PC-9 (cell line): ENCODE measurements at regions not wholly inside any gene's neighbourhood (a gene's known extent, or its start where the extent isn't known, plus 50 kb on each side); places are given as distances from the start of the nearest gene placed in this dataset.

Experiments
- BruUV-seq: library from RNA; stranded (reverse); fragments of 400-500 nt; replicated peaks from 2 replicates; lab custom pipeline; 2021; lab: Mats Ljungman, UMichigan
- CTCF ChIA-PET: fragments of 300-600 bp; sonication (Branson Sonifier 250); formaldehyde crosslinking; loops from one replicate; lab custom pipeline; 2022; ENCODE audit warnings: antibody characterized with exemption; lab: Charles Lee
- POLR2A ChIA-PET: fragments of 300-600 bp; sonication (Branson Sonifier 250); formaldehyde crosslinking; loops from one replicate; lab custom pipeline; 2022; ENCODE audit warnings: antibody characterized with exemption; ENCODE audit not compliant: unreplicated experiment; lab: Charles Lee
- DNase-seq, 2 experiments: peaks; one replicate each; pipeline versions ENCODE4 v3.0.0 to v3.0.0-alpha.2; 2015 to 2022; ENCODE audit warnings: mixed read lengths in 1 of 2
- H2AFZ ChIP-seq: fragments of 200-600 bp; sonication (generic); 2 replicates; pipeline ENCODE4 v1.8.1; 2017; ENCODE audit warnings: antibody characterized with exemption
- H3F3A ChIP-seq: fragments of 200-600 bp; sonication (generic); 2 replicates; pipeline ENCODE4 v1.8.1; 2017; ENCODE audit warnings: antibody characterized with exemption, mild to moderate bottlenecking, low read depth; ENCODE audit not compliant: insufficient read depth
- H3K27ac ChIP-seq: fragments of 200-600 bp; sonication (generic); 2 replicates; pipeline ENCODE4 v1.6.1; 2016; ENCODE audit warnings: mixed run types
- H3K27me3 ChIP-seq: fragments of 200-600 bp; sonication (generic); 2 replicates; pipeline ENCODE4 v1.6.1; 2016; ENCODE audit warnings: low read depth, mixed run types; ENCODE audit not compliant: insufficient read depth
- H3K36me3 ChIP-seq: fragments of 200-600 bp; sonication (generic); 2 replicates; pipeline ENCODE4 v1.6.1; 2016; ENCODE audit warnings: low read depth, mixed run types
- H3K4me1 ChIP-seq: fragments of 200-600 bp; sonication (generic); replicated peaks from 2 replicates; pipeline ENCODE4 v1.6.1; 2016; ENCODE audit warnings: mixed run types; ENCODE audit not compliant: insufficient read depth
- H3K4me2 ChIP-seq: fragments of 200-600 bp; sonication (generic); 2 replicates; pipeline ENCODE4 v1.6.1; 2017; ENCODE audit warnings: mixed run types
- H3K4me3 ChIP-seq: fragments of 200-600 bp; sonication (generic); 2 replicates; pipeline ENCODE4 v1.6.1; 2016; ENCODE audit warnings: mixed run types
- H3K79me2 ChIP-seq: fragments of 200-600 bp; sonication (generic); 2 replicates; pipeline ENCODE4 v1.6.1; 2017; ENCODE audit warnings: low read depth, mixed run types
- H3K9me2 ChIP-seq: fragments of 200-600 bp; sonication (generic); 2 replicates; pipeline ENCODE4 v1.8.1; 2017; ENCODE audit warnings: mild to moderate bottlenecking; ENCODE audit not compliant: insufficient read depth
- H3K9me3 ChIP-seq: fragments of 200-600 bp; sonication (generic); 2 replicates; pipeline ENCODE4 v1.8.1; 2016; ENCODE audit warnings: low read depth; ENCODE audit not compliant: insufficient read depth
- H4K20me1 ChIP-seq: fragments of 200-600 bp; sonication (generic); 2 replicates; pipeline ENCODE4 v1.8.1; 2017; ENCODE audit not compliant: insufficient read depth
- CTCF ChIP-seq: fragments of 200-600 bp; sonication (generic); conservative IDR thresholded peaks from 2 replicates; pipeline ENCODE4 v1.6.1; 2017; ENCODE audit warnings: mixed run types, antibody characterized with exemption, mild to moderate bottlenecking, moderate library complexity
- EZH2 ChIP-seq: fragments of 200-600 bp; sonication (generic); IDR thresholded peaks from 2 replicates; pipeline ENCODE4 v1.8.0; 2017; ENCODE audit warnings: antibody characterized with exemption, low read depth
- intact Hi-C: fragments of 100-400 bp; cut with micrococcal nuclease; formaldehyde crosslinking; loops from one replicate; pipeline ENCODE4 v1.10.0; 2022; ENCODE audit not compliant: unreplicated experiment

- H3F3A ChIP-seq = no peaks in the 10 kb centered on the region
- no peak overlapping the region for H3K4me3 ChIP-seq
- ChIA-PET CTCF (no interaction called here), POLR2A (no interaction called here)
- H3K27ac ChIP-seq = no peak overlapping the region
- TF ChIP-seq EZH2 (no peak), CTCF (no peak)
- H4K20me1 ChIP-seq = no peaks in the 10 kb centered on the region
- H3K4me2 ChIP-seq = no peak overlapping the region
- H3K36me3 ChIP-seq = no peaks in the 10 kb centered on the region
- intact Hi-C loops = no loop called here
- H3K9me2 ChIP-seq = no peaks in the 10 kb centered on the region
- H3K4me1 ChIP-seq = no peaks in the 10 kb centered on the region
- H3K9me3 ChIP-seq = no peaks in the 10 kb centered on the region
- BruUV-seq = no TSS peak
- H2AFZ ChIP-seq = no peak overlapping the region
- no peak for DNase-seq
- H3K27me3 ChIP-seq = no peaks in the 10 kb centered on the region
- no peaks in the 10 kb centered on the region for H3K79me2 ChIP-seq
Measured at GRCh38 chr2:65992198-65992554, 442.7 kb upstream of the MEIS1 start.

- no peaks in the 10 kb centered on the region for H3K27me3 ChIP-seq
- no TSS peak for BruUV-seq
- no peaks in the 10 kb centered on the region for H3K36me3 ChIP-seq
- no peak overlapping the region for H3K27ac ChIP-seq
- H3K4me1 ChIP-seq = no peaks in the 10 kb centered on the region
- TF ChIP-seq CTCF (no peak), EZH2 (no peak)
- POLR2A ChIA-PET = no interaction called here
- no peak for DNase-seq
- H3F3A ChIP-seq = no peaks in the 10 kb centered on the region
- no peaks in the 10 kb centered on the region for H3K9me3 ChIP-seq
- H3K9me2 ChIP-seq = no peaks in the 10 kb centered on the region
- CTCF ChIA-PET = no interaction called here
- H3K79me2 ChIP-seq = no peaks in the 10 kb centered on the region
- H2AFZ ChIP-seq = no peak overlapping the region
- H3K4me2 ChIP-seq = no peak overlapping the region
- intact Hi-C loops = no loop called here
- H4K20me1 ChIP-seq = no peaks in the 10 kb centered on the region
- H3K4me3 ChIP-seq = no peak overlapping the region
Measured at GRCh38 chr2:65991381-65992197, 443.3 kb upstream of the MEIS1 start.

GRCh38 chr2:65985986-65986385 lies 448.9 kb upstream of the MEIS1 start:
- H3K9me3 ChIP-seq = no peaks in the 10 kb centered on the region
- H3K4me3 ChIP-seq = no peak overlapping the region
- H3K79me2 ChIP-seq = no peaks in the 10 kb centered on the region
- no peaks in the 10 kb centered on the region for H4K20me1 ChIP-seq
- H3K36me3 ChIP-seq = no peaks in the 10 kb centered on the region
- intact Hi-C loops = no loop called here
- no peak overlapping the region for H3K27ac ChIP-seq
- no peaks in the 10 kb centered on the region for H3K4me1 ChIP-seq
- no peak overlapping the region for H3K4me2 ChIP-seq
- POLR2A ChIA-PET = no interaction called here
- H3K9me2 ChIP-seq = no peaks in the 10 kb centered on the region
- H3F3A ChIP-seq = no peaks in the 10 kb centered on the region
- no peaks in the 10 kb centered on the region for H3K27me3 ChIP-seq
- TF ChIP-seq EZH2 (no peak), CTCF (no peak)
- BruUV-seq = no TSS peak
- CTCF ChIA-PET = no interaction called here
- H2AFZ ChIP-seq = no peak overlapping the region
- DNase-seq = no peak
